GM12872 (cell line): ENCODE measurements at regions not wholly inside any gene's neighbourhood (a gene's known extent, or its start where the extent isn't known, plus 50 kb on each side); places are given as distances from the start of the nearest gene placed in this dataset.

Experiments used
- TF ChIP-seq, protein P1 (sequence below): IDR thresholded peaks from 3 replicates; pipeline ENCODE4 v1.5.1; 2011; ENCODE audit warnings: low read depth, mild to moderate bottlenecking, low read length, moderate library complexity; ENCODE audit not compliant: insufficient read depth

- TF ChIP-seq, protein P1, sequence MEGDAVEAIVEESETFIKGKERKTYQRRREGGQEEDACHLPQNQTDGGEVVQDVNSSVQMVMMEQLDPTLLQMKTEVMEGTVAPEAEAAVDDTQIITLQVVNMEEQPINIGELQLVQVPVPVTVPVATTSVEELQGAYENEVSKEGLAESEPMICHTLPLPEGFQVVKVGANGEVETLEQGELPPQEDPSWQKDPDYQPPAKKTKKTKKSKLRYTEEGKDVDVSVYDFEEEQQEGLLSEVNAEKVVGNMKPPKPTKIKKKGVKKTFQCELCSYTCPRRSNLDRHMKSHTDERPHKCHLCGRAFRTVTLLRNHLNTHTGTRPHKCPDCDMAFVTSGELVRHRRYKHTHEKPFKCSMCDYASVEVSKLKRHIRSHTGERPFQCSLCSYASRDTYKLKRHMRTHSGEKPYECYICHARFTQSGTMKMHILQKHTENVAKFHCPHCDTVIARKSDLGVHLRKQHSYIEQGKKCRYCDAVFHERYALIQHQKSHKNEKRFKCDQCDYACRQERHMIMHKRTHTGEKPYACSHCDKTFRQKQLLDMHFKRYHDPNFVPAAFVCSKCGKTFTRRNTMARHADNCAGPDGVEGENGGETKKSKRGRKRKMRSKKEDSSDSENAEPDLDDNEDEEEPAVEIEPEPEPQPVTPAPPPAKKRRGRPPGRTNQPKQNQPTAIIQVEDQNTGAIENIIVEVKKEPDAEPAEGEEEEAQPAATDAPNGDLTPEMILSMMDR, result no peak
Observed at GRCh38 chr6:147900247-147900830, 391.8 kb downstream of the SAMD5 start.

DNA sequence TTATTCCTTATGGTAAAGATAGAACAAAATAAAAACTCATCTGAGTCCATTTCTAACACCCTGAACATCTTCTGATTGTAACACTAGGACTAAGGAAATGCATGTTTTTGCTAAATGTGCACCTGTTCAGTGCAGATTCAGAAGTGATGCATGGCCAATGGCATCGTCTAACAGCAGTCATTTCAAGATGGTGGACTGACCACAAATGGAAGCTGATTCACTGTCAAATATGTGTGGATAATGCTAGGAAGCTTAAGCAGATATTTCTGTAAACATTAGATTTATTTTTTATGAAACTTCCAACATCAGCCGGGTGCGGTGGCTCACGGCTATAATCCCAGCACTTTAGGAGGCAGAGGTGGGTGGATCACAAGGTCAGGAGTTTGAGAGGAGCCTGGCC, 394.8 kb downstream of the SAMD5 start:
- TF ChIP-seq, protein P1, result no peak

GRCh38 chr6:147903931-147904330, 395.4 kb downstream of the SAMD5 start:
- TF ChIP-seq, protein P1, result no peak

GRCh38 chr6:147904416-147904815, 395.9 kb downstream of the SAMD5 start:
- TF ChIP-seq, protein P1, result no peak

- TF ChIP-seq, protein P1, result no peak
Observed at GRCh38 chr6:147905711-147906110, 397.2 kb downstream of the SAMD5 start.

DNA sequence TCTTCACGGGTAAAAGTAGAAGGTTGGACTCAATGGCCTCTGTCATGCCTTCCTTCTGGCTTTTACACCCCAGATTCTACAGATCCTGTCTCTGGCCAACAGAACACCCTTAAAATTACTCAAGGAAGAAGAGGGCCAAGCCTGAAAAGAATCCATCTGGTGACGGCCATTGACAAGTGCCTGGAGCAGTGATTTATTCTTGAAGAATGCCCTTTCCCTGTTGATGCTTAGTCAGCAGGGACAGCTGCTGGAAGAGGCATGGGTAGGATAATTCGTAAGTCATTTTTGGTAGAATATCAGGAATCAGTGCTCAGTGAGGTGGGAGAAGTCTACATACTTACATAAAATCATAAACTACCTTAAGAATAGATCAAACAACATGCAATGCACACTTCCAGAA, 397.9 kb downstream of the SAMD5 start:
- TF ChIP-seq, protein P1, result no peak

DNA sequence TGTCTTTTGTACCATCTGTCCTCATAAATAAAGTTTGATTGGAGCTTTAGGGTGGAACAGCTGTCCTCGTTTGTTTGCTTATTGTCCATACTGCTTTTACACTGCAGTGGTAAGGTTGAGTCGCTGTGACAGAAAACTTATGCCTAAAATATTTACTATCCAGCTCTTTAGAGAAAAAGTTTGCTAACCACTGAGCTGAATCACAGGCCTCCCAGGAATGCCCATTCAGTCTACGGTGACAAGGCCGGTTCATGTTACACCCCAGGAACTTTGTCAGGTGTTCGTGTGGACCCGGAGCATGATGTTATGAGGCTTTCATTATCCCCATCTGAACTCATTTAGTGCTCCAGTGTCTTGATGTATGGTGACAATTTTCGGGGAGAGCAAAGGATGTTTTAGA, 401.1 kb downstream of the SAMD5 start:
- TF ChIP-seq, protein P1, result no peak
